DND-41 (cell line): ENCODE measurements at regions not wholly inside any gene's neighbourhood (a gene's known extent, or its start where the extent isn't known, plus 50 kb on each side); places are given as distances from the start of the nearest gene placed in this dataset.

Source experiments
- ATAC-seq: fragments of 200-7000 bp; cut with Tn5 transposase; 3 replicates; pipeline ENCODE4 v1.9.1; 2021; ENCODE audit warnings: low read depth; ENCODE audit not compliant: insufficient read depth
- DNase-seq: peaks from one replicate; pipeline ENCODE4 v3.0.0-alpha.2; 2020
- H2AFZ ChIP-seq: 2 replicates; pipeline ENCODE4 v1.6.0; 2012; ENCODE audit warnings: low read depth, low read length
- H3K27ac ChIP-seq: 2 replicates; pipeline ENCODE4 v1.5.1; 2012; ENCODE audit warnings: low read length, inconsistent platforms
- H3K27me3 ChIP-seq: fragments of 200-600 bp; sonication (generic); 2 replicates; pipeline ENCODE4 v1.6.0; 2012; ENCODE audit warnings: low read length, mild to moderate bottlenecking, inconsistent platforms; ENCODE audit not compliant: insufficient read depth, poor library complexity
- H3K36me3 ChIP-seq: 2 replicates; pipeline ENCODE4 v1.5.1; 2012; ENCODE audit warnings: low read length, inconsistent platforms; ENCODE audit not compliant: insufficient read depth
- H3K4me1 ChIP-seq: 2 replicates; pipeline ENCODE4 v1.5.1; 2012; ENCODE audit warnings: mild to moderate bottlenecking, low read length; ENCODE audit not compliant: insufficient read depth
- H3K4me2 ChIP-seq: 2 replicates; pipeline ENCODE4 v1.6.0; 2012; ENCODE audit warnings: mild to moderate bottlenecking, moderate library complexity, low read length, inconsistent platforms; ENCODE audit not compliant: insufficient read depth
- H3K4me3 ChIP-seq, 2 experiments: fragments of 200-600 bp in 1 of 2; shearing (Covaris generic) in 1 of 2; 2 replicates each; pipeline ENCODE4 v1.5.1; 2012 to 2016; ENCODE audit warnings: inconsistent platforms in 2 of 2, low read length in 2 of 2, mild to moderate bottlenecking in 2 of 2, low read depth in 1 of 2, moderate library complexity in 1 of 2
- H3K79me2 ChIP-seq: 2 replicates; pipeline ENCODE4 v1.6.0; 2012; ENCODE audit warnings: low read length, inconsistent platforms; ENCODE audit not compliant: insufficient read depth
- H3K9ac ChIP-seq: 2 replicates; pipeline ENCODE4 v1.6.0; 2012; ENCODE audit warnings: low read depth, mild to moderate bottlenecking, inconsistent platforms, low read length, moderate library complexity
- H3K9me3 ChIP-seq: 2 replicates; pipeline ENCODE4 v1.5.1; 2012; ENCODE audit warnings: low read length, moderate library complexity, mild to moderate bottlenecking, inconsistent platforms; ENCODE audit not compliant: insufficient read depth, severe bottlenecking
- H4K20me1 ChIP-seq: 2 replicates; pipeline ENCODE4 v1.6.0; 2012; ENCODE audit warnings: low read length; ENCODE audit not compliant: insufficient read depth
- EZH2 ChIP-seq: IDR thresholded peaks from 3 replicates; pipeline ENCODE4 v1.6.1; 2012; ENCODE audit warnings: borderline replicate concordance, low read depth, mild to moderate bottlenecking, moderate library complexity, low read length, inconsistent platforms; ENCODE audit not compliant: severe bottlenecking
- TF ChIP-seq, protein P1 (sequence below): IDR thresholded peaks from 2 replicates; pipeline ENCODE4 v1.5.1; 2012; ENCODE audit warnings: borderline replicate concordance, low read length, moderate library complexity, mild to moderate bottlenecking; ENCODE audit not compliant: poor library complexity, severe bottlenecking; ENCODE audit errors: extremely low read depth

DNA sequence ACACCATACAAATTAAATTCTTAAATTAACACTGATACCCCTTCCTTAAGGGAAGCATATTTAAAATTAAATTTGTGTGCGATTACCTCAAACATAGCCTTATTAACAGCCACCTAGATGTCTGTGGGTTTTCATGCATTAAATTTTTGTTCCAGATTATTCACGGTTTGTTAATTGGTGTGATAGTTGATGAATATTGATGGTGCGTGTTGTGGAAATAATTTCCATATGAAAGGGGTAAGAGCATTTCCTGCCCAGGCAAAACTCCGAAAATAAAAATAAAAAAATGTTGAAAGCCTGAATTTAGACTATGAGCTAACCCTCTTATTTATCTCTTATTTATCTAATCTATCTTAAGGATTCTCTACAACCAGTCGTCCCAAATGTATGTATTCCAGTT is 679.3 kb upstream of the CELF2 start:
- TF ChIP-seq, protein P1, sequence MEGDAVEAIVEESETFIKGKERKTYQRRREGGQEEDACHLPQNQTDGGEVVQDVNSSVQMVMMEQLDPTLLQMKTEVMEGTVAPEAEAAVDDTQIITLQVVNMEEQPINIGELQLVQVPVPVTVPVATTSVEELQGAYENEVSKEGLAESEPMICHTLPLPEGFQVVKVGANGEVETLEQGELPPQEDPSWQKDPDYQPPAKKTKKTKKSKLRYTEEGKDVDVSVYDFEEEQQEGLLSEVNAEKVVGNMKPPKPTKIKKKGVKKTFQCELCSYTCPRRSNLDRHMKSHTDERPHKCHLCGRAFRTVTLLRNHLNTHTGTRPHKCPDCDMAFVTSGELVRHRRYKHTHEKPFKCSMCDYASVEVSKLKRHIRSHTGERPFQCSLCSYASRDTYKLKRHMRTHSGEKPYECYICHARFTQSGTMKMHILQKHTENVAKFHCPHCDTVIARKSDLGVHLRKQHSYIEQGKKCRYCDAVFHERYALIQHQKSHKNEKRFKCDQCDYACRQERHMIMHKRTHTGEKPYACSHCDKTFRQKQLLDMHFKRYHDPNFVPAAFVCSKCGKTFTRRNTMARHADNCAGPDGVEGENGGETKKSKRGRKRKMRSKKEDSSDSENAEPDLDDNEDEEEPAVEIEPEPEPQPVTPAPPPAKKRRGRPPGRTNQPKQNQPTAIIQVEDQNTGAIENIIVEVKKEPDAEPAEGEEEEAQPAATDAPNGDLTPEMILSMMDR, result no peak
- no peak for TF ChIP-seq EZH2
- DNase-seq (no peak), ATAC-seq (no peak)
- H3K4me2 ChIP-seq, result no peak overlapping the region
- H3K4me1 ChIP-seq, result no peaks in the 10 kb centered on the region
- no peaks in the 10 kb centered on the region for H4K20me1 ChIP-seq
- no peak overlapping the region for H3K9ac ChIP-seq
- no peak overlapping the region for H3K27ac ChIP-seq
- no peak overlapping the region for H3K4me3 ChIP-seq
- H3K9me3 ChIP-seq, result no peaks in the 10 kb centered on the region
- H3K79me2 ChIP-seq, result no peaks in the 10 kb centered on the region
- no peak overlapping the region for H2AFZ ChIP-seq
- no peaks in the 10 kb centered on the region for H3K27me3 ChIP-seq
- no peaks in the 10 kb centered on the region for H3K36me3 ChIP-seq

DNA sequence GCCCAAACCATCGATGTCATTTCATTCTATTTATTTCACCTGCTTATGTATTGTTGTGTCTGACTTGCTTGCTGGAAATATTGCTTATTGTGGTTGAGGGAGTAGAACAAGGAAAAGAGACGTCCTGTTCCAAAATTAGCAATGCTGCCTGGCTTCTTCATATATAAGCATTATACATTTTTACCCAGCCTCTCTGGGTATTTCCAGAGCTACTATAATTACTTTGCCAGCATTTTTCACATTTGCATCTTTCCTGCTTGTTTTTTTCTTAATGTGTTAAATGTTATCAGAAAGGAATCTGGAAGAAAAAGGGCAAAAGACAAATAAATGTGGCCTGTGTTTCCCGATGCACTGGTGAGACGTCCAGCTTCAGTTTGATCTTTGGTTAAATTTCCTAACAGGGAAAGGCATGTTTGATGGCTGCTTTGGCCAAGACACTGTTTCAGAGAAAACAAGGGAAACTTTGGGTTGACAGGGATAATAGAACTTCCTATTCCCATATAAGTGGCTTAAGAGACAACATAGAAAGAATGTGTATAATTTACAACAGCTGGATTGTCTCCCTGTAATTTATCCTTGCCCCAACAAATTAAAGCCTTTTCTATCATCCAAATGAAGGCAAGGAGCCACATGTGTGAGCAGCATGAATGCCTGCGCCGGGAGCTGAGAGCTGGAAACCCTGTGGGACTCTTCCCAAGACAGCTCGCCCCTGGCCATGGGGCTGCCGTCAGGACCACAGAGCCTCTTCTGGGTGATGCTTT is 671.1 kb upstream of the CELF2 start:
- Histone ChIP-seq H3K36me3 (no peaks in the 10 kb centered on the region), H3K79me2 (no peaks in the 10 kb centered on the region), H4K20me1 (no peaks in the 10 kb centered on the region), H3K4me1 (no peaks in the 10 kb centered on the region), H3K9ac (no peak overlapping the region), H3K9me3 (no peaks in the 10 kb centered on the region), H3K4me3 (no peak overlapping the region), H3K27ac (no peak overlapping the region), H3K4me2 (no peak overlapping the region), H3K27me3 (peaks cover 4% of the 10 kb centered on the region), H2AFZ (no peak overlapping the region)
- DNase-seq (no peak), ATAC-seq (no peak)
- no peak for TF ChIP-seq EZH2
- TF ChIP-seq, protein P1, result no peak

DNA sequence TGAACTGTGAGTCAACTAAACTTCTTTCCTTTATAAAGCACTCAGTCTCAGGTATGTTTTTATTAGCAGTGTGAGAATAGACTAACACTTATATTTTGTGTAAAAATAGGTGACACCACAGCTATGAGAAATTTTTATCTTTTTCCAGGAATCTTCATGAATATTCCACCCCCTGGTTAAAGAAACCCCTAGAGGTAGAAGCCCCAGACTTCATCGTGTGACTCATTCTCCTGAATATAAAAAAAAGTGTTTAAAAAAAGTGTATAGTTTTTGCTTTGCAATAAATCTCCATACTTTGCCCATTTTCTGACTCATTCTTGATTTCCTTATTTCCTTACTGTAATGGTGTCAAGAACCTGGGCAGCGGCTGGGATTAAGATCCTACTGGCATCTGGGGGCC is 667.6 kb upstream of the CELF2 start:
- DNase-seq (no peak), ATAC-seq (no peak)
- TF ChIP-seq, protein P1, result no peak
- no peak for TF ChIP-seq EZH2
- Histone ChIP-seq H2AFZ (no peak overlapping the region), H3K4me2 (no peak overlapping the region), H4K20me1 (no peaks in the 10 kb centered on the region), H3K27ac (no peak overlapping the region), H3K4me1 (no peaks in the 10 kb centered on the region), H3K9me3 (no peaks in the 10 kb centered on the region), H3K9ac (no peak overlapping the region), H3K4me3 (no peak overlapping the region), H3K36me3 (no peaks in the 10 kb centered on the region), H3K79me2 (no peaks in the 10 kb centered on the region), H3K27me3 (peaks cover 4% of the 10 kb centered on the region)
